Stimulated activated naive CD4-positive, alpha-beta T cell (primary cell): ENCODE measurements at regions not wholly inside any gene's neighbourhood (a gene's known extent, or its start where the extent isn't known, plus 50 kb on each side); places are given as distances from the start of the nearest gene placed in this dataset.

ENCODE experiments used
- DNase-seq, 6 experiments: peaks; one replicate each; lab custom pipeline; 2025; lab: John Stamatoyannopoulos, UW

- DNase-seq: no peak
Measured at GRCh38 chr2:45068571-45069140, 59.4 kb upstream of the SIX2 start.

GRCh38 chr2:45067859-45068570 is 58.8 kb upstream of the SIX2 start:
- DNase-seq: no peak
